Fibroblast of lung (primary cell): ENCODE measurements at regions not wholly inside any gene's neighbourhood (a gene's known extent, or its start where the extent isn't known, plus 50 kb on each side); places are given as distances from the start of the nearest gene placed in this dataset.

Experiments
- EZH2 ChIP-seq: IDR thresholded peaks from 2 replicates; pipeline ENCODE4 v1.5.1; 2012; ENCODE audit warnings: low read length, control low read depth, mild to moderate bottlenecking; ENCODE audit errors: missing control alignments
- TF ChIP-seq, protein P1 (sequence below), 2 donors: IDR thresholded peaks in 1 of 2; conservative IDR thresholded peaks in 1 of 2; 1 replicate in 1 of 2; 2 replicates in 1 of 2; pipeline ENCODE4 v1.5.1; 2011 to 2012; ENCODE audit warnings: low read length in 2 of 2, control low read depth in 1 of 2, inconsistent platforms in 1 of 2, low read depth in 1 of 2, mild to moderate bottlenecking in 1 of 2

DNA sequence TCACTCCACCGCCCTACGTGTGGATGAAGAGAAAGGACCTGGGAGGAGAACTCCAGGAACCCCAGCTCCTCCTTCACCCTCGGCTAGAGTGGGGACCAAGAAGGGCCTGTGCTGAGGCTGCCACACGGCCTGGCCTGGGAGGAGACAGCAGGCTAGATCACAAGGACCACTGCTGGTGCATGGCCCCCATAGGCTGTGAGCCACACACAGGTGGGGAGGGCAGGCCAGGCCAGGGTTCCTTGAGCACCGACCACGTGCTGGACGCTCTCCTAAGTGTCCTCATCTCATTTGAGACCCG is 1392.4 kb downstream of the TBC1D22A start:
- TF ChIP-seq, protein P1, sequence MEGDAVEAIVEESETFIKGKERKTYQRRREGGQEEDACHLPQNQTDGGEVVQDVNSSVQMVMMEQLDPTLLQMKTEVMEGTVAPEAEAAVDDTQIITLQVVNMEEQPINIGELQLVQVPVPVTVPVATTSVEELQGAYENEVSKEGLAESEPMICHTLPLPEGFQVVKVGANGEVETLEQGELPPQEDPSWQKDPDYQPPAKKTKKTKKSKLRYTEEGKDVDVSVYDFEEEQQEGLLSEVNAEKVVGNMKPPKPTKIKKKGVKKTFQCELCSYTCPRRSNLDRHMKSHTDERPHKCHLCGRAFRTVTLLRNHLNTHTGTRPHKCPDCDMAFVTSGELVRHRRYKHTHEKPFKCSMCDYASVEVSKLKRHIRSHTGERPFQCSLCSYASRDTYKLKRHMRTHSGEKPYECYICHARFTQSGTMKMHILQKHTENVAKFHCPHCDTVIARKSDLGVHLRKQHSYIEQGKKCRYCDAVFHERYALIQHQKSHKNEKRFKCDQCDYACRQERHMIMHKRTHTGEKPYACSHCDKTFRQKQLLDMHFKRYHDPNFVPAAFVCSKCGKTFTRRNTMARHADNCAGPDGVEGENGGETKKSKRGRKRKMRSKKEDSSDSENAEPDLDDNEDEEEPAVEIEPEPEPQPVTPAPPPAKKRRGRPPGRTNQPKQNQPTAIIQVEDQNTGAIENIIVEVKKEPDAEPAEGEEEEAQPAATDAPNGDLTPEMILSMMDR (conservative IDR thresholded peaks at IDR 0.05 in 1 of 2, IDR thresholded peaks at IDR 0.05 in 1 of 2; ENCODE audit: low read depth in 1 of 2, low read length in 2 of 2) = no peak
- no peak for TF ChIP-seq EZH2
